ENCODE measurements at regions not wholly inside any gene's neighbourhood (a gene's known extent, or its start where the extent isn't known, plus 50 kb on each side); places are given as distances from the start of the nearest gene placed in this dataset.

DNA sequence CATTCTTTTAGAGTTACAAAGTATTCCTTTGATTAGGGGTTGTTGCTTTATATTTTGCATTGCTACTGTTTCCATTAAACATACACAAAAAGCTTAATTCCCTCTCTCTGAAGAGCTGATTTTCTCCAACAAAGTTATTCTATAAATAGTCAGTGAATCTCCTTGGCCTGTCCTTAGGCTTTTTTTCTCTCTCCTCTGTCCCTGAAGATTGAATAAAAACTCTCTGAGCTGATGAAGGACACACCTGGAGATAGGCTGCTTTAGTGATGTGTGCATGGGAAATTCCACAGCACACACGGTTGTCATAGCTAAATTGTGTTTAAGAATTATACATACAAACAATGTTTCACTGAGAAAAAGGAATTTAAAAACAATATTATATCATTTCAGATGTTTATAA, 90.5 kb upstream of the TMEM106B start:
- no peak overlapping the region for H3K27ac ChIP-seq (ENCODE audit: low read depth in 1 of 2, low read length in 2 of 2)
- no peak for TF ChIP-seq JUND (IDR thresholded peaks at IDR 0.05)
- no peak for TF ChIP-seq HNF4A (conservative IDR thresholded peaks at IDR 0.05)
- no peak for TF ChIP-seq SP1 (IDR thresholded peaks at IDR 0.05)
- no peak for TF ChIP-seq FOXA2 (IDR thresholded peaks at IDR 0.05)
- TF ChIP-seq HNF4G (IDR thresholded peaks at IDR 0.05): no peak
- no peak for TF ChIP-seq NR2F2 (IDR thresholded peaks at IDR 0.05)
- TF ChIP-seq, protein P1, sequence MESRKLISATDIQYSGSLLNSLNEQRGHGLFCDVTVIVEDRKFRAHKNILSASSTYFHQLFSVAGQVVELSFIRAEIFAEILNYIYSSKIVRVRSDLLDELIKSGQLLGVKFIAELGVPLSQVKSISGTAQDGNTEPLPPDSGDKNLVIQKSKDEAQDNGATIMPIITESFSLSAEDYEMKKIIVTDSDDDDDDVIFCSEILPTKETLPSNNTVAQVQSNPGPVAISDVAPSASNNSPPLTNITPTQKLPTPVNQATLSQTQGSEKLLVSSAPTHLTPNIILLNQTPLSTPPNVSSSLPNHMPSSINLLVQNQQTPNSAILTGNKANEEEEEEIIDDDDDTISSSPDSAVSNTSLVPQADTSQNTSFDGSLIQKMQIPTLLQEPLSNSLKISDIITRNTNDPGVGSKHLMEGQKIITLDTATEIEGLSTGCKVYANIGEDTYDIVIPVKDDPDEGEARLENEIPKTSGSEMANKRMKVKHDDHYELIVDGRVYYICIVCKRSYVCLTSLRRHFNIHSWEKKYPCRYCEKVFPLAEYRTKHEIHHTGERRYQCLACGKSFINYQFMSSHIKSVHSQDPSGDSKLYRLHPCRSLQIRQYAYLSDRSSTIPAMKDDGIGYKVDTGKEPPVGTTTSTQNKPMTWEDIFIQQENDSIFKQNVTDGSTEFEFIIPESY (IDR thresholded peaks at IDR 0.05): no peak
- TF ChIP-seq GABPA (IDR thresholded peaks at IDR 0.05 in 1 of 2, conservative IDR thresholded peaks at IDR 0.05 in 1 of 2): no peak
- no peak for TF ChIP-seq RAD21 (IDR thresholded peaks at IDR 0.05)
- no peaks in the 10 kb centered on the region for H3K4me1 ChIP-seq (ENCODE audit: control insufficient read depth in 4 of 4, insufficient read depth in 4 of 4, low read length in 3 of 4)
- no peak for DNase-seq (ENCODE audit: low spot score)
- H3K36me3 ChIP-seq (ENCODE audit: control insufficient read depth in 4 of 4, insufficient read depth in 3 of 4, low read depth in 1 of 4, low read length in 3 of 4): no peaks in the 10 kb centered on the region
- H3K27me3 ChIP-seq (ENCODE audit: control insufficient read depth in 4 of 4, insufficient read depth in 4 of 4, low read length in 3 of 4): peaks cover 0 to 7% (median 0%) of the 10 kb centered on the region in 4 donors
- no peak overlapping the region for H3K4me3 ChIP-seq (ENCODE audit: low read depth in 1 of 3, low read length in 3 of 3)
- H3K9ac ChIP-seq (ENCODE audit: low read depth in 1 of 2, low read length in 2 of 2): no peak overlapping the region
- 38% methylated on average over 1 of the region's 1 CpG for whole genome bisulfite sequencing
- H3K9me3 ChIP-seq (ENCODE audit: control insufficient read depth in 4 of 4, low read length in 3 of 4): no peaks in the 10 kb centered on the region

- Histone ChIP-seq H3K27ac (ENCODE audit: low read depth in 1 of 2, low read length in 2 of 2) (no peak overlapping the region), H3K36me3 (ENCODE audit: control insufficient read depth in 4 of 4, insufficient read depth in 3 of 4, low read depth in 1 of 4, low read length in 3 of 4) (no peaks in the 10 kb centered on the region), H3K4me1 (ENCODE audit: control insufficient read depth in 4 of 4, insufficient read depth in 4 of 4, low read length in 3 of 4) (no peaks in the 10 kb centered on the region), H3K27me3 (ENCODE audit: control insufficient read depth in 4 of 4, insufficient read depth in 4 of 4, low read length in 3 of 4) (peaks cover 0 to 9% (median 0%) of the 10 kb centered on the region in 4 donors), H3K9ac (ENCODE audit: low read depth in 1 of 2, low read length in 2 of 2) (no peak overlapping the region), H3K9me3 (ENCODE audit: control insufficient read depth in 4 of 4, low read length in 3 of 4) (no peaks in the 10 kb centered on the region), H3K4me3 (ENCODE audit: low read depth in 1 of 3, low read length in 3 of 3) (no peak overlapping the region)
- DNase-seq (ENCODE audit: low spot score): no peak
- 68% methylated on average over 1 of the region's 1 CpG for WGBS
- no peak for TF ChIP-seq HNF4A (conservative IDR thresholded peaks at IDR 0.05)
- no peak for TF ChIP-seq TAF1 (conservative IDR thresholded peaks at IDR 0.05)
These were observed 87.9 kb upstream of the TMEM106B start for GRCh38 chr7:12123172-12123571.

DNA sequence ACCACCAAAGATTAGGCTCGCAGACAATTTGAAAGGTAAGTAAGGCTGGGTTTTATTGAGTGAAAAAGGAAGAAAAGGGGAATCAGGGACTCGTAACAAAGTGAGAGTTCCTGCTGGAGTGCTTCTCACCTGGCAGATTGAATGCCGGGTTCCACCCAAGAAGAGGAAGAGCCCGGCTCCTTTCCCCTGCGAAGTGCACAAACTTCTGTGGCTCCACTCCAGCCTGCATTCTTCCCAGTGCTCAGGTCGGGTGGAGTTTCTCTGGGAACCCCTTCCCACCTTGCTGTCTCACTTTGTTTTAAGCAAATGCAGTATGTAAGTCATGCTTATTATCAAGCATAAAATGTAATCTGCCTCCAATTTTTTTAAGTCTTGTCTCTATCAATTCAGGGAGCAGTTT, 87.1 kb upstream of the TMEM106B start:
- Histone ChIP-seq H3K4me3 (ENCODE audit: low read depth in 1 of 3, low read length in 3 of 3) (no peak overlapping the region), H3K27ac (ENCODE audit: low read depth in 1 of 2, low read length in 2 of 2) (no peak overlapping the region), H3K27me3 (ENCODE audit: control insufficient read depth in 4 of 4, insufficient read depth in 4 of 4, low read length in 3 of 4) (peaks cover 0 to 9% (median 0%) of the 10 kb centered on the region in 4 donors), H3K36me3 (ENCODE audit: control insufficient read depth in 4 of 4, insufficient read depth in 3 of 4, low read depth in 1 of 4, low read length in 3 of 4) (no peaks in the 10 kb centered on the region), H3K9me3 (ENCODE audit: control insufficient read depth in 4 of 4, low read length in 3 of 4) (no peaks in the 10 kb centered on the region), H3K9ac (ENCODE audit: low read depth in 1 of 2, low read length in 2 of 2) (no peak overlapping the region), H3K4me1 (ENCODE audit: control insufficient read depth in 4 of 4, insufficient read depth in 4 of 4, low read length in 3 of 4) (no peaks in the 10 kb centered on the region)
- no peak for DNase-seq (ENCODE audit: low spot score)
- 66% methylated on average over 6 of the region's 6 CpGs for WGBS
- no peak for TF ChIP-seq FOXA2 (IDR thresholded peaks at IDR 0.05)
- TF ChIP-seq YY1 (IDR thresholded peaks at IDR 0.05): no peak
- no peak for TF ChIP-seq HNF4G (IDR thresholded peaks at IDR 0.05)
- TF ChIP-seq, protein P1 (IDR thresholded peaks at IDR 0.05): no peak
- TF ChIP-seq NR2F2 (IDR thresholded peaks at IDR 0.05): no peak

Measured in liver (tissue), 7 donors.